NB4 (cell line): ENCODE measurements at regions not wholly inside any gene's neighbourhood (a gene's known extent, or its start where the extent isn't known, plus 50 kb on each side); places are given as distances from the start of the nearest gene placed in this dataset.
"Not testable (repeated sequence)": the region's sequence is repeated elsewhere in the genome, so short reads cannot be mapped to it uniquely, and the experiment has no call there.

Experiments
- DNase-seq: peaks from one replicate; pipeline ENCODE4 v3.0.0; 2010; ENCODE audit warnings: low read depth
- H3K4me3 ChIP-seq: one replicate; pipeline ENCODE4 v1.5.1; 2011; ENCODE audit warnings: mild to moderate bottlenecking, low read depth, low read length, moderate library complexity
- MYC ChIP-seq: IDR thresholded peaks from 2 replicates; pipeline ENCODE4 v1.6.1; 2011; ENCODE audit warnings: low read depth, low read length
- POLR2A ChIP-seq: IDR thresholded peaks from 2 replicates; pipeline ENCODE4 v1.6.1; 2011; ENCODE audit warnings: mild to moderate bottlenecking; ENCODE audit not compliant: insufficient read length; ENCODE audit errors: extremely low read depth
- TF ChIP-seq, protein P1 (sequence below): IDR thresholded peaks from one replicate; pipeline ENCODE4 v1.5.1; 2012; ENCODE audit warnings: low read depth, low read length
- TF ChIP-seq, protein P2 (sequence below): IDR thresholded peaks from 2 replicates; pipeline ENCODE4 v1.6.1; 2011; ENCODE audit warnings: low read depth, low read length

DNA sequence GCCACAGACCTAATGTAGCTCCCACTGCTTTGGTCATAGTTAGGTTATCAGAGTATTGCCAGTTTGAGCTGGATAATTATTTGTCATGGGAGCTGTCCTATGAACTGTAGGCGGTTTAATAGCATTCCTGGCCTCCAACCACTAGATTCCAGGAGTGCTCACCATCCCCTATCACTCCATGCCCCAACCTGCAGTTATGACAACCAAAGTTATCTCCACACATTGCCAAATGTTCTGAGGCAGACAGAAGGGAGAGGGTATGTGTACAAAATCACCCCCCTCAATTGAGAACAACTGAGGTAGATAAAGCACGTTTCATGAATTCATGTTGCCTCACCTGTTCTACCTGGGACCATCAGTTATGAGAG, 119.0 kb upstream of the CACUL1 start:
- TF ChIP-seq, protein P1, sequence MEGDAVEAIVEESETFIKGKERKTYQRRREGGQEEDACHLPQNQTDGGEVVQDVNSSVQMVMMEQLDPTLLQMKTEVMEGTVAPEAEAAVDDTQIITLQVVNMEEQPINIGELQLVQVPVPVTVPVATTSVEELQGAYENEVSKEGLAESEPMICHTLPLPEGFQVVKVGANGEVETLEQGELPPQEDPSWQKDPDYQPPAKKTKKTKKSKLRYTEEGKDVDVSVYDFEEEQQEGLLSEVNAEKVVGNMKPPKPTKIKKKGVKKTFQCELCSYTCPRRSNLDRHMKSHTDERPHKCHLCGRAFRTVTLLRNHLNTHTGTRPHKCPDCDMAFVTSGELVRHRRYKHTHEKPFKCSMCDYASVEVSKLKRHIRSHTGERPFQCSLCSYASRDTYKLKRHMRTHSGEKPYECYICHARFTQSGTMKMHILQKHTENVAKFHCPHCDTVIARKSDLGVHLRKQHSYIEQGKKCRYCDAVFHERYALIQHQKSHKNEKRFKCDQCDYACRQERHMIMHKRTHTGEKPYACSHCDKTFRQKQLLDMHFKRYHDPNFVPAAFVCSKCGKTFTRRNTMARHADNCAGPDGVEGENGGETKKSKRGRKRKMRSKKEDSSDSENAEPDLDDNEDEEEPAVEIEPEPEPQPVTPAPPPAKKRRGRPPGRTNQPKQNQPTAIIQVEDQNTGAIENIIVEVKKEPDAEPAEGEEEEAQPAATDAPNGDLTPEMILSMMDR: no peak
- TF ChIP-seq POLR2A (no peak), MYC (no peak)
- TF ChIP-seq, protein P2, sequence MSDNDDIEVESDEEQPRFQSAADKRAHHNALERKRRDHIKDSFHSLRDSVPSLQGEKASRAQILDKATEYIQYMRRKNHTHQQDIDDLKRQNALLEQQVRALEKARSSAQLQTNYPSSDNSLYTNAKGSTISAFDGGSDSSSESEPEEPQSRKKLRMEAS: no peak
- DNase-seq: no peak
- H3K4me3 ChIP-seq: no peak overlapping the region

DNA sequence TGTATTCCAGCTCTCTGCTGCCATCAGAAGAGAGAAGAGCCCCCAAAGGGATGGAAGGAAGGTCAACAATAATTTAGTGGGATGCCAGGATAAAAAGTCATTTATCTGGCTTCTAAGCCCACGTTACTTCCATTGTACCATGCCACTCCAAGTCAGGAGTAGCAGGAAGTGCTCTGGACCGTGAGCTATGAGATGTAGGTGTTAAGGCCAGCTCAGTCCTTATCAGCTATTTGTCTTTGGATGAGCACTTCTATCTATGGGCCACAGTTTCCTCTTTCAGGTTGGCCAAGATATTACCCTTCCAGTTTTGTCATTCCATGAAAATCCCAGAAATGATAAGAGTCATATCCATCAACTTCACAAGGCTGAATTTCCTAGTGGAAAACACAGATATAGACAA, 119.4 kb upstream of the CACUL1 start:
- no peak overlapping the region for H3K4me3 ChIP-seq
- TF ChIP-seq POLR2A: no peak
- TF ChIP-seq, protein P1: no peak
- no peak for TF ChIP-seq MYC
- TF ChIP-seq, protein P2: no peak
- no peak for DNase-seq

DNA sequence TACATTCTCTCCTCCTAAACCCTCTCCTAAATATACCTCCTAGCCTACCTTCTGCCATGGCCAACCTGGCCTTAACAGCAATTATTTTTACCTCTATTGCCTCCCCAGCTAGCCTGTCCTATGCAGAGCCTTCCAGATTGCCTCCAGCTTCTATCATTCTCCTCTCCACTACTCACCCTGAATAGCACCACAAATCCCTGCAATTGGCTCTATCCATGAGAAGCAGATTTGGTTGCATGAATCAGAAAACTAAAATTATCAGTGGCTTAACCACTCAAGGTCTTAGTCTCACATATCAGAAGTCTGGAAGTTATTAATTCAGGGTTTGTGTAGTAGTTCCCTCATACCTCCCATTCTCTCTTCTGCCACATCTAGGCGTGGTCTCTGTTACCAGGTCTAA, 120.3 kb upstream of the CACUL1 start:
- no peak overlapping the region for H3K4me3 ChIP-seq
- no peak for DNase-seq
- TF ChIP-seq MYC (no peak), POLR2A (no peak)
- TF ChIP-seq, protein P1: no peak
- TF ChIP-seq, protein P2: no peak

DNA sequence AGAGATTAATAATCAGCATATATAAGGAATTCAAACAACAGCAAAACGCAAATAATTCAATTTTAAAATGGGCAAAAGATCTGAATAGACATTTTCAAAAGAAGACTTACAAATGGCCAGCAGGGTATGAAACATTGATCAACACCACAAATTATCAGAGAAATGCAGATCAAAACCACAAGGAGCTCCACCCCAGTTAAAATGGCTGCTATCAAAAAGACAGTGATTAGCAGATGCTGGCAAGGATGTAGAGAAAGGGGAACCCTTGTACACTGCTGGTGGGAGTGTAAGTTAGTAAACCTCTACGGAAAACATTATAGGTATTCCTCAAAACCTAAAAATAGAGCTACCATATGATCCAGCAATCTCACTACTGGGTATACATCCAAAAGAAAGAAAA, 128.0 kb upstream of the CACUL1 start:
- H3K4me3 ChIP-seq: no peak overlapping the region
- TF ChIP-seq MYC (no peak), POLR2A (no peak)
- TF ChIP-seq, protein P2: no peak
- TF ChIP-seq, protein P1: no peak

DNA sequence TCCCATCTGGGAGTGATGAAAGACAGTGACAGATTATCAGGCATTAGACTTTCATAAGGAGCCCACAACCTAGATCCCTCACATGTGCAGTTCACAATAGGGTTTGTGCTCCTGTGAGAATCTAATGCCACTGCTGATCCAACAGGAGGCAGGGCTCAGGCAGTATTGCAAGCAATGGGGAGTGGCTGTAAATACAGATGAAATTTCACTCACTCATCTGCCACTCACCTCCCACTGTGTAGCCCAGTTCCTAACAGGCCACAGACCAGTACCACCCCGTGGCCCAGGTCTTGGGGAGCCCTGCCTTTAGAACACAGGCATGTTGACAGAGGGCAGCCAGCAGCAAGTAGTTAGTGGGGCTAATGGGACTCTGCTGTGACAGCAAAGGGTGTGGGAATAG, 137.3 kb upstream of the NANOS1 start:
- no peak for TF ChIP-seq POLR2A
- TF ChIP-seq, protein P2: no peak
- no peak for TF ChIP-seq MYC
- TF ChIP-seq, protein P1: no peak

More for the DNA sequence above, 128.0 kb upstream of the CACUL1 start:
- DNase-seq: no peak

DNA sequence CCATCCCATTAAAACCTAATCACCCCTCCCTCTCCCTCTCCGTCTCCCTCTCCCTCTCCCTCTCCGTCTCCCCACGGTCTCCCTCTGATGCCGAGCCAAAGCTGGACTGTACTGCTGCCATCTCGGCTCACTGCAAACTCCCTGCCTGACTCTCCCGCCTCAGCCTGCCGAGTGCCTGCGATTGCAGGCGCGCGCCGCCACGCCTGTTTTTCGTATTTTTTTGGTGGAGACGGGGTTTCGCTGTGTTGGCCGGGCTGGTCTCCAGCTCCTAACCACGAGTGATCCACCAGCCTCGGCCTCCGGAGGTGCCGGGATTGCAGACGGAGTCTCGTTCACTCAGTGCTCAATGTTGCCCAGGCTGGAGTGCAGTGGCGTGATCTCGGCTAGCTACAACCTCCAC, 134.6 kb upstream of the NANOS1 start:
- H3K4me3 ChIP-seq, DNase-seq: not testable (repeated sequence)

More for the DNA sequence above, 137.3 kb upstream of the NANOS1 start:
- no peak overlapping the region for H3K4me3 ChIP-seq
- DNase-seq: no peak
